T-helper 2 cell (primary cell): ENCODE measurements at regions not wholly inside any gene's neighbourhood (a gene's known extent, or its start where the extent isn't known, plus 50 kb on each side); places are given as distances from the start of the nearest gene placed in this dataset.
A peak's percentile ranks its signal among the peaks of the same experiment; 100 is the strongest.

ENCODE experiments used
- DNase-seq, 5 experiments: peaks; one replicate each; pipeline versions ENCODE4 v3.0.0 to v3.0.0-alpha.2; 2012 to 2022

- DNase-seq = no peak
Measured at GRCh38 chr21:15397258-15397657, 332.5 kb upstream of the NRIP1 start.

- no peak for DNase-seq
Measured at GRCh38 chr21:15400905-15401304, 328.9 kb upstream of the USP25 start.

GRCh38 chr21:15401331-15401730 is 328.5 kb upstream of the USP25 start:
- no peak for DNase-seq

- DNase-seq = no peak
Measured at GRCh38 chr21:15405214-15405613, 324.6 kb upstream of the USP25 start.

GRCh38 chr21:15406791-15407190 is 323.0 kb upstream of the USP25 start:
- no peak for DNase-seq

GRCh38 chr21:15407585-15407984 is 322.2 kb upstream of the USP25 start:
- no peak for DNase-seq

GRCh38 chr21:15408089-15408488 is 321.7 kb upstream of the USP25 start:
- peak in 1 of 5 experiments; percentile 19 for DNase-seq

GRCh38 chr21:15409031-15409430 is 320.8 kb upstream of the USP25 start:
- DNase-seq = no peak

GRCh38 chr21:15410853-15411252 is 318.9 kb upstream of the USP25 start:
- DNase-seq = no peak

GRCh38 chr21:15414057-15414456 is 315.7 kb upstream of the USP25 start:
- peak in 1 of 5 experiments; percentile 16 for DNase-seq

GRCh38 chr21:15415541-15416261 is 314.1 kb upstream of the USP25 start:
- DNase-seq = no peak

- DNase-seq = no peak
Measured at GRCh38 chr21:15421441-15421881, 308.3 kb upstream of the USP25 start.

GRCh38 chr21:15421947-15422346 is 307.8 kb upstream of the USP25 start:
- no peak for DNase-seq

GRCh38 chr21:15422783-15423182 is 307.0 kb upstream of the USP25 start:
- DNase-seq = no peak

- DNase-seq = no peak
Measured at GRCh38 chr21:15423676-15424445, 305.9 kb upstream of the USP25 start.

GRCh38 chr21:15425049-15425448 is 304.7 kb upstream of the USP25 start:
- DNase-seq = no peak

- no peak for DNase-seq
Measured at GRCh38 chr21:15430023-15430422, 299.8 kb upstream of the USP25 start.

- no peak for DNase-seq
Measured at GRCh38 chr21:15430577-15430976, 299.2 kb upstream of the USP25 start.

- DNase-seq = no peak
Measured at GRCh38 chr21:15431053-15431452, 298.7 kb upstream of the USP25 start.

- DNase-seq = no peak
Measured at GRCh38 chr21:15433091-15433490, 296.7 kb upstream of the USP25 start.

- no peak for DNase-seq
Measured at GRCh38 chr21:15434163-15434905, 295.4 kb upstream of the USP25 start.

- no peak for DNase-seq
Measured at GRCh38 chr21:15436031-15436430, 293.8 kb upstream of the USP25 start.

GRCh38 chr21:15437883-15438282 is 291.9 kb upstream of the USP25 start:
- DNase-seq = peak in 1 of 5 experiments; percentile 84
